Stimulated activated effector memory CD8-positive, alpha-beta T cell treated with anti-CD3 and anti-CD28 coated beads, Interleukin-12 subunit alpha, Interleukin-12 subunit beta, amount 100 ng/mL, for 72 hours (primary cell): ENCODE measurements at regions not wholly inside any gene's neighbourhood (a gene's known extent, or its start where the extent isn't known, plus 50 kb on each side); places are given as distances from the start of the nearest gene placed in this dataset.

Source experiments
- ATAC-seq: fragments of 150-1000 bp; cut with Tn5 transposase; 2 replicates; pipeline ENCODE4 v1.10.0; 2021
- DNase-seq, 2 donors: peaks; one replicate each; pipeline ENCODE4 v3.0.0; 2021 to 2022; ENCODE audit warnings: low spot score in 2 of 2
- H3K27ac Mint-ChIP-seq: one replicate; pipeline ENCODE4 v1.8.0; 2022; ENCODE audit warnings: mild to moderate bottlenecking, mixed read lengths
- H3K36me3 Mint-ChIP-seq: one replicate; pipeline ENCODE4 v1.8.0; 2022; ENCODE audit warnings: mild to moderate bottlenecking, mixed read lengths
- H3K4me1 Mint-ChIP-seq: one replicate; pipeline ENCODE4 v1.8.0; 2022; ENCODE audit warnings: mixed read lengths
- H3K4me3 Mint-ChIP-seq: one replicate; pipeline ENCODE4 v1.8.0; 2022; ENCODE audit warnings: mild to moderate bottlenecking, mixed read lengths
- H3K9me3 Mint-ChIP-seq: one replicate; pipeline ENCODE4 v1.8.0; 2022; ENCODE audit warnings: mixed read lengths

DNA sequence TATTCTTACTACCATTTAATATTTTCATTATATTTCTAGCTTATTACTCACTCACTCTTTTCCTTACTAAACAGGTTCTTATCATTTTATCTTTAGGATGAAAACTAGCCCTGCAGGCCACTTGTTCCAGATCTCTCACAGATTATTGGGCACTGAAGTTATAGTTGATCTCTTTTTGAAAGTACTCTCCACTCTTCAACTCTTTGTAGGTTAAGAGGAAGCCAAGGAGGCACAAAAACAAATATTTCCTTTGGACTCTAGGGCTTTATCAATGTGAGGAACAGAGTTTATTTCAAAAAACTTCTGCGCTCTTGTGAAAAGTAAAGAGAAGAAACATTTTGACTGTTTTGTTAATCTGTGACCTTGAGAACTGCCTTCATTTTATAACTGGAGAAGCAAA, 96.0 kb upstream of the NPHP3 start:
- Mint-ChIP-seq H3K9me3 (peaks cover 4% of the 10 kb centered on the region), H3K27ac (no peak overlapping the region), H3K36me3 (no peaks in the 10 kb centered on the region), H3K4me3 (no peak overlapping the region), H3K4me1 (no peaks in the 10 kb centered on the region)
- no peak for ATAC-seq
- no peak for DNase-seq

DNA sequence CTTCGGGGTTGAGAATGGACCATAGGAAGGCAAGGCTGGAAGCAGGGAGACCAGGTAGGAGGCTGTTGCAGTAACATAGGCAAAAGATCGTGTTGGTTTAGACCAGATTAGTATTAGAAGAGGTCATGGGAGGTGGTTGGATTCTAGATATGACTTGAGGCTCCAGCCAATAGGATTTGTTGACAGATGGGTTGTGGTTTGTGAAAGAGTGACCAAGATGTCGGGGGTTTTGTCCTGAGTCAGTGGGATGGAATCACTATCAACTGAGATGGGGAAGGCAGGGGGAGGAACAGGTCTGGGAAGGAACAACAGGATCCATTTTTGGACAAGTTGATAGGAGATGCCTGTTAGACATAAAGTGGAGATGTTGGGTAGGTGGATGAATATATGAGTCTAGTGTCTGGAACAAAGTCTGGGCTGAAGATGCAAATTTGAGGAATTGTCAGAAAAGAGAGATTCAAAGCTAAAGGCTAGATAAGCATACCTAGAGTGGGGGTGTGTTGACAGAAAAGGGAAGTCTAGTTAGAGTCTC, 95.5 kb upstream of the NPHP3 start:
- Mint-ChIP-seq H3K4me3 (no peak overlapping the region), H3K27ac (no peak overlapping the region), H3K36me3 (no peaks in the 10 kb centered on the region), H3K4me1 (no peaks in the 10 kb centered on the region), H3K9me3 (peaks cover 6% of the 10 kb centered on the region)
- DNase-seq (no peak), ATAC-seq (no peak)

DNA sequence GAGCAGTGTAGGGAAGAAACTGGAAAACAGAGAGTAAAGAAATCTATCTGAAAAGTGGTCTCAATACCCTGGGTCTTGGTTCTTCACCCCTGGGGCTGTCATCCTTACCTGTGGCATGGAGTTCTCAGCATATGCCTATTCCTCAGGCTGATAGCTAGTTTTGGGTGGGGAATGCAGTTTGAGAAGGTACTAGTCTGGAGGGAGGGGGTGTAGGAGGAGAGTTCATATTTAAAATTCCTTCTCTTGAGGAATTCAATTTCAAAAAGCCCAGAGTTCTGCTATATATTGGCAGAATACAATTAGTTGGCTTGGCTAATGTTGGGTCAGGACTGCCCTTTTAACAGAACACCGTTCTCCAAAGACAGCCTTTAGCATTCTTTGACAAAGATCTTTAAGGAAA, 82.9 kb upstream of the NPHP3 start:
- Mint-ChIP-seq H3K4me1 (no peaks in the 10 kb centered on the region), H3K9me3 (no peaks in the 10 kb centered on the region), H3K4me3 (no peak overlapping the region), H3K27ac (no peak overlapping the region), H3K36me3 (no peaks in the 10 kb centered on the region)
- no peak for DNase-seq
- ATAC-seq = no peak

DNA sequence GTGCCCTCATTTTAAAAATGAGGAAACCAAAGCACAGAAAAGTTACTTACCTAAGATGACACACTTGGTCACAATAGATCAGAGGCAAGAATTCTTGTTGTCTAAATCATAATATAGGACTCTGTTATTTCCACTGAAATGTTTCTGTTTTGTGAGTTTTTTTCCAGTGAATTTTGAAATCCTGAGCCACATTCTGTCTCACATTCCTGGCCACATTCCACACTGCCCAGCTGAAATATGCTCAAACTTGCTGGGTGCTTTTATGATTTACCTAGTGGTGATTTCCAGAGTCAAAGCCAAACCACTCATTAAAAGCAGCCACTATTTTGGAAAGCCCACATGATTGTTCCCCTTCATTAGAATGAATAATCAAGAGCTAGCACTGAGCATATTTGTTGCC, 82.3 kb upstream of the NPHP3 start:
- H3K27ac Mint-ChIP-seq = no peak overlapping the region
- no peak overlapping the region for H3K4me3 Mint-ChIP-seq
- H3K9me3 Mint-ChIP-seq = no peaks in the 10 kb centered on the region
- H3K4me1 Mint-ChIP-seq = no peaks in the 10 kb centered on the region
- H3K36me3 Mint-ChIP-seq = no peaks in the 10 kb centered on the region
- ATAC-seq = no peak
- no peak for DNase-seq

DNA sequence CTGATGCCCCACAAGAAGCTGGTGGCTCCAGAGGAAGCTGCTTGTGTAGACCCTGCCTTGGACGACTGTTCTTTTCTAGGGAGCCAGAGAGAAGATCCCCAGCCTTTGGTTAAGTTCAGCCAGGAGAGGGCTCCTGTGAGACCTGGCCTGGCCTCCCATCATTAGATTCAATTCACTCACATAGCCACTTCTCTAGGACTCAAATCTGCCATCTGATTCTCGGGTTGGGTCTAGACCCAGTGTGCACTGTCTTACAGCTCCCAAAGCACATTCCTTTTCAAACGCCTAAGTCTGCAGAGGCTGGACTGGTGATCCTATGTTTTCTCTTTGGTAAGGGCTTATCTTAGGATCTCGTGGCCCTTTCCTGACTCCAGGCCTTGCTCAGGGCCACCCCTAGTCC, 81.7 kb upstream of the NPHP3 start:
- ATAC-seq = no peak
- H3K4me1 Mint-ChIP-seq = no peaks in the 10 kb centered on the region

DNA sequence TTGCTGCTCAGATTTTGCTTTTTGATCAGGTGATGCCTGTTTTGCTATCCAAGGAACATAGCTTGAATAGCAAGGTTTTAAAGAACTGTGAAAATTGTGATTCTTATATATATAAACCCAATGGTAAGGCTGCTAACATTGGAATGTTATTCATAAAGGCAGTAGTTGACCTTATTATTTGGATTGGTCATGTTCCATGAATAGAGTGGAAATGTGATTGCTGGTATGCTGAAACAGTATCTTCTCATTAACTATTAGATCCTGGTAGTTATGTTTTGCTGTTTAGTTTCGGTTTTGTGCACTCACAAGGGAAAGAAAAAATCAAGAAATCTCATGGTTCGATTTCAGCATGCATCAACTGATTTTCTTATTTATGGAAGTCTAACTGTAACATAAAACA, 78.7 kb upstream of the NPHP3 start:
- Mint-ChIP-seq H3K4me1 (no peaks in the 10 kb centered on the region), H3K9me3 (no peaks in the 10 kb centered on the region), H3K27ac (no peak overlapping the region), H3K4me3 (no peak overlapping the region), H3K36me3 (no peaks in the 10 kb centered on the region)
- ATAC-seq (no peak), DNase-seq (no peak)

More for the DNA sequence above, 81.7 kb upstream of the NPHP3 start:
- no peak for DNase-seq
- H3K36me3 Mint-ChIP-seq = no peaks in the 10 kb centered on the region
- H3K27ac Mint-ChIP-seq = no peak overlapping the region
- no peaks in the 10 kb centered on the region for H3K9me3 Mint-ChIP-seq
- no peak overlapping the region for H3K4me3 Mint-ChIP-seq

DNA sequence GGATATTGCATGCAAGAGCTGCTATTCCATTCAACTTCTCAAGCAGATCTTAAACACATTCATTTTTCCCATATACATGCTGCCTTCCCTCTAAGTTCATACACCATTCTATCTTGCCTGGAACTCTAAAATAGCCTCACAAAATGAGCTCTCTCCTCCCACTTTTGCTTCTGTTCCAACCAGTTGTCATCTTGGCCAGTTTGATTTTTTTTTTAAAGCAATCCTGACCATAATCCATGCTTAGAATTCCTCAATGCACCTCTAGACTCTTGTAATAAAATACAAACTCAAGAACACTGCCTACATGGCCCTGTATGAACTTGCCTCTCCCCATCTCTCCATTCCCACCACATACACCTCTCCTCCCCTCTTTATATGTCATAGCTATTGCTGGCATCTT, 68.6 kb upstream of the NPHP3 start:
- no peak for ATAC-seq

DNA sequence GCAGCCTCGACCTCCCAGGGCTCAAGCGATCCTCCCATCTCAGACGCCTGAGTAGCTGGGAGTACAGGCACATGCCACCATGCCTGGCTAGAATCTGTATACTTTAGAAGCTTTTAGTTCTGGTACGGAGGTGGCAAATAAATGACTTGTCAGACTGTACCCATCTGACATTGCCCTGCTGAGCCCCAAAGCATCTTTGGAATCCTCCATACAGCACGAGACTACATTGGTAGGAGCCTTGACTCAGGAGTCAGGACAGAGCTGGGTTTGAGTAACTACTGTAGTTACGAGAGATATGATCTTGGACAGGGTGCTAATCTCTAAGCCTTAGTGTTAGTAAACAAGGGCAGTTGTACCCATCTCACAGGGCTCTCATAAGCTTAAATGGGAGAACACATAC, 67.8 kb upstream of the NPHP3 start:
- Mint-ChIP-seq H3K27ac (no peak overlapping the region), H3K36me3 (no peaks in the 10 kb centered on the region), H3K9me3 (no peaks in the 10 kb centered on the region), H3K4me1 (no peaks in the 10 kb centered on the region), H3K4me3 (no peak overlapping the region)
- ATAC-seq (no peak), DNase-seq (no peak)

More for the DNA sequence above, 68.6 kb upstream of the NPHP3 start:
- H3K36me3 Mint-ChIP-seq = no peaks in the 10 kb centered on the region
- H3K27ac Mint-ChIP-seq = no peak overlapping the region
- no peaks in the 10 kb centered on the region for H3K9me3 Mint-ChIP-seq
- H3K4me3 Mint-ChIP-seq = no peak overlapping the region
- DNase-seq = no peak
- no peaks in the 10 kb centered on the region for H3K4me1 Mint-ChIP-seq

DNA sequence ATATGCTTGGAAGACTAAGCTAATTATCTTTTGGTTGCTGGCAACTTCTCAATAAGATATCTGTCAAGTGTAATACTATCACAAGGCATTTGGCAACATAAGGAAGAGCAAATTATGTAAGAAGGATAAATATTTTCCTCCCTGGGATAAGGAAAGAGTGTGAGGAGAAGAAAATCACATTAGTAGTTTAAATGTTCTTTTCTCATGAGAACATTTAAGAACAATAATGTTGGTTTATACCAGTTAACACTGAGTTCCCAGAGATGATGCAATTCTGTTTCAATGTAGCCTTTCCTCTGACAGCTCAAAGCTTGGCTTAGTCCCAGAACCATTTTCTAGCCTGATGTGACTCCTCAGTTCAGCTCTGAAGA, 66.1 kb upstream of the NPHP3 start:
- H3K4me3 Mint-ChIP-seq = no peak overlapping the region
- DNase-seq = no peak
- H3K27ac Mint-ChIP-seq = no peak overlapping the region
- no peak for ATAC-seq
- no peaks in the 10 kb centered on the region for H3K9me3 Mint-ChIP-seq
- no peaks in the 10 kb centered on the region for H3K36me3 Mint-ChIP-seq
- no peaks in the 10 kb centered on the region for H3K4me1 Mint-ChIP-seq

DNA sequence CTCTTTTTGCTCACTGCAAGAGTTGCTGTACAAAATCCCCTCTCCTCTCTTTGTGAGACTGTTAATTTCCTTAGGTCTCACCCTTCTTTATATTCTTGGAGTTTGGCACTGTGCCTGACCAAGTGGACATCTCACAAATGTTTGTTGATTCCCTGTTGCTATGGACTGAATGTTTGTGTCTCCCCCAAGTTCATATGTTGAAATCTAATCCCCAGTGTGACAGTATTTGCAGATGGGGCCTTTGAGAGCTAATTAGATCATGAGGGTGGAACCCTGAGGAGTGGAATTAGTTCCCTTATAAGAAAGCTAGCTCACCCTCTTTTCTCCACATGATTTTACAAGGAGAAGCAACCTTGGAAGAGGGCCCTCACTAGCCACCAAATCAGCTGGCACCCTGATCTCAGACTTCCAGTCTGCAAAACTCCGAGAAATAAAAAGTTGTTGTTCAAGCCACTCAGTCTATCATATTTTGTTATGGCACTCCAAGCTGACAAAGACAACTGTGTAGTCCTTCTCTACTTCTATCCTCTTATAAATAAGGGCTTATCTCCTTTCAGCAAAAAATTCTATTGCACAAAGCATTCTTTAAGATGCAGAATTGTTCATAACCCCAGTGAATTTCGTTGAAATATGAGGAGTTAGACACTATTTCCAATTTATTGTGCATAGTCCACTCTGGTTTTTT, 65.5 kb upstream of the NPHP3 start:
- ATAC-seq (no peak), DNase-seq (no peak)
- Mint-ChIP-seq H3K36me3 (no peaks in the 10 kb centered on the region), H3K27ac (no peak overlapping the region), H3K9me3 (no peaks in the 10 kb centered on the region), H3K4me1 (no peaks in the 10 kb centered on the region), H3K4me3 (no peak overlapping the region)

DNA sequence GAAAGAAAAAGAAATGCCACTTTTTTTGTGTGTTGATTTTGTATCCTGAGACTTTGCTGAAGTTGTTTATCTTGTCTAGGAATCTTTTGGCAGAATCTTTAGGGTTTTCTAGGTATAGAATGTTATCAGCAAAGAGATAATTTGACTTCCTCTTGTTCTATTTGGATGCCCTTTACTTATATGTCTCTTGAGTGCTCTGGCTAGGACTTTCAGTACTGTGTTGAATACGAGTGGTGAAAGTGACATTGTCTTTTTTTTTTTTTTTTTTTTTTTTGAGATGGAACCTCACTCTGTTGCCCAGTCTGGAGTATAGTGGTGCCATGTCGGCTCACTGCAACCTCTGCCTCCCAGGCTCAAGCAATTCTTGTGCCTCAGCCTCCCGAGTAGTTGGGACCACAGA, 64.7 kb upstream of the NPHP3 start:
- no peaks in the 10 kb centered on the region for H3K9me3 Mint-ChIP-seq
- no peaks in the 10 kb centered on the region for H3K36me3 Mint-ChIP-seq
- DNase-seq = no peak
- H3K27ac Mint-ChIP-seq = no peak overlapping the region
- no peak for ATAC-seq
- no peak overlapping the region for H3K4me3 Mint-ChIP-seq
- no peaks in the 10 kb centered on the region for H3K4me1 Mint-ChIP-seq

DNA sequence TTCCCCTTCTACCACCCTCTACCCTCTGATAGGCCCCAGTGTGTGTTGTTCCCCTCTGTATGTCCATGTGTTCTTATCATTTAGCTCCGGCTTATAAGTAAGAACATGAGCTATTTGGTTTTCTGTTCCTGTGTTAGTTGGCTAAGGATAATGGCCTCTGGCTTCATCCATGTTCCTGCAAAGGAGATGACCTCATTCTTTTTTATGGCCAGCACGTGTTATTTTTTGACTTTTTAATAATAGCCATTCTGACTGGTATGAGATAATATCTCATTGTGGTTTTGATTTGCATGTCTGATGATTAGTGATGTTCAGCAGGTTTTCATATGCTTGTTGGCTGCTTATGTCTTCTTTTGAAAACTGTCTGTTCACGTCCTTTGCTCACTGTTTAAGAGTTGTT, 63.1 kb upstream of the NPHP3 start:
- no peak overlapping the region for H3K27ac Mint-ChIP-seq
- ATAC-seq = no peak

DNA sequence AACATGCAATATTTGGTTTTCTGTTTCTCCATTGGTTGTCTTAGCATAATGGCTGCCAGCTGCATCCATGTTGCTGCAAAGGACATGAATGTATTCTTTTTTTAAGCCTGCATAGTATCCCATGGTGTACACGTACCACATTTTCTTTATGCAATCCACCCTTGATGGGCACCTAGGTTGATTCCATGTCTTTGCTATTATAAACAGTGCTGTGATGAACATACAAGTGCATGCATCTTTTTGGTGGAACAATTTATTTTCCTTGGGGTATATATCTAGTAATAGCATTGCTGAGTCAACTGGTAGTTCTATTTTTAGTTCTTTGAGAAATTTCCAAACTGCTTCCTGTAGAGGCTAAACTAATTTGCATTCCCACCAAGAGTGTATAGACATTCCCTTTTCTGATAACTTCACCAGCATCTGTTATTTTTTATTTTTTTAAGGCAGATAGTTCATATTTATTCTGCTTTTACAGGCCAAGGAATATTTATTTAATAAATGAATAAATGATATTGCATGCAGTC, 62.4 kb upstream of the NPHP3 start:
- Mint-ChIP-seq H3K36me3 (no peaks in the 10 kb centered on the region), H3K9me3 (no peaks in the 10 kb centered on the region), H3K4me3 (no peak overlapping the region), H3K4me1 (no peaks in the 10 kb centered on the region), H3K27ac (no peak overlapping the region)
- DNase-seq (no peak), ATAC-seq (no peak)

More for the DNA sequence above, 63.1 kb upstream of the NPHP3 start:
- no peaks in the 10 kb centered on the region for H3K36me3 Mint-ChIP-seq
- H3K4me3 Mint-ChIP-seq = no peak overlapping the region
- DNase-seq = no peak
- no peaks in the 10 kb centered on the region for H3K9me3 Mint-ChIP-seq
- H3K4me1 Mint-ChIP-seq = no peaks in the 10 kb centered on the region

DNA sequence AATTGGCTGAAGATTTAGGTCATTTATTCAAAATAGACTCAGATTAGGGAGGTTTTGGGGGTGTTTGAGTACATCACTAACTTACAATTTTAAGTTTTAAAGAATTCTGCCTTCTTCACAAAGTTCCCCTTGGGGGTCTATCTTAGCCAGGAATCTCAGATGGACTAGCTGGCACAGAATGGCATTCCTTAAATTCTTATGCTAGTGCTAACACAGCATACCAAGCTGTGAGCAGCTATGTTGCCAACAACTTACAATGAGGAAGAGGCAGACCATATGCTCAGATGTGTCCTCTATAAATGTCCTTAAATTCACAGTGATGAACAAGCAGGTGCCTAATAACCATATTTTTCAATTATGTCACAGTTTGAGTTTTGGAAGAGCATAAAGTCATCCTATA, 60.9 kb upstream of the NPHP3 start:
- Mint-ChIP-seq H3K4me3 (no peak overlapping the region), H3K27ac (no peak overlapping the region), H3K9me3 (no peaks in the 10 kb centered on the region), H3K4me1 (no peaks in the 10 kb centered on the region), H3K36me3 (no peaks in the 10 kb centered on the region)
- DNase-seq = no peak
- no peak for ATAC-seq

DNA sequence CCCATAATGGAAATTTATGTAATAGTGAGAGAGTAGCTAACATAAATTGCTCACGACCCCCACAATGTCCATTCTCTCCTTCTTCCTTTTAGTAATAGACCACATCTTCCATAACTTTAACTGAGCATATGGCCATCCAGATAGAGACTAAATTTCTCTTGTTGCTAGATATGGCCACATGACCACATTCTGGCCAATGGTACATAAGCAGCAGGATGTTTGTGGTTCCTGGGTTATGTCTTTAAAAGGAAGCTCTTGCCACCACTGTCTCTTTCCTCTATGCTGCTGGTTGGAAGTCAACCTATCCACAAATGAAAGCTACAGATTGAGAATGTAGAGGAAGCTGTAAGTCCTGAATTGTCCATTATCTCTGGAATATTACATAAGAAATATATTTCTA, 59.7 kb upstream of the NPHP3 start:
- no peak overlapping the region for H3K27ac Mint-ChIP-seq
- H3K4me3 Mint-ChIP-seq = no peak overlapping the region
- DNase-seq (no peak), ATAC-seq (no peak)
- H3K36me3 Mint-ChIP-seq = no peaks in the 10 kb centered on the region
- H3K4me1 Mint-ChIP-seq = no peaks in the 10 kb centered on the region
- no peaks in the 10 kb centered on the region for H3K9me3 Mint-ChIP-seq

DNA sequence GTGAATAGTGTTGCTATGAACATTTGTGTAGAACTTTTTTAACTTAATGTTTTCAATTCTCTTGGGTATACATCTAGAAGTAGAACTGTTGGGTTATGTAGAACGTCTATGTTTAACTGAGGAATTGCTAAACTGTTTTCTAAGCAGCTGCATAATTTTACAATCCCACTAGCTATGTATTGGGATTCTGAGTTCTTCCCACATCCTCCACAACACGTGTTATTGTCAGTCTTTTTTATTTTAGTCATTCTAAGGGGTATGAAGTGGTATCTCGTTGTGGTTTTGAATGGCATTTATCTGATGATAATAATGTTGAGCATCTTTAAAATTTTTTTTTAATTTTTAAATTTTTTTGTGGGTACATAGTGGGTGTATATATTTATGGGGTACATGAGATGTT, 55.0 kb upstream of the NPHP3 start:
- Mint-ChIP-seq H3K27ac (no peak overlapping the region), H3K9me3 (no peaks in the 10 kb centered on the region), H3K4me1 (no peaks in the 10 kb centered on the region), H3K4me3 (no peak overlapping the region), H3K36me3 (no peaks in the 10 kb centered on the region)
- ATAC-seq (no peak), DNase-seq (no peak)
